Upper lobe of right lung (tissue), 1 donor: ENCODE measurements at regions not wholly inside any gene's neighbourhood (a gene's known extent, or its start where the extent isn't known, plus 50 kb on each side); places are given as distances from the start of the nearest gene placed in this dataset.

Experiments
- ATAC-seq: fragments of 200-7000 bp; cut with Tn5 transposase; one replicate; pipeline ENCODE4 v1.9.1; 2020; ENCODE audit warnings: mild to moderate bottlenecking, moderate library complexity
- DNase-seq: peaks from one replicate; pipeline ENCODE4 v3.0.0-alpha.2; 2020
- H3K27ac ChIP-seq: fragments of 200-600 bp; one replicate; pipeline ENCODE4 v1.8.0; 2022
- H3K27me3 ChIP-seq: fragments of 200-600 bp; one replicate; pipeline ENCODE4 v1.8.0; 2022; ENCODE audit warnings: mild to moderate bottlenecking
- H3K36me3 ChIP-seq: fragments of 200-600 bp; one replicate; pipeline ENCODE4 v1.8.0; 2022
- H3K4me1 ChIP-seq: fragments of 200-600 bp; one replicate; pipeline ENCODE4 v1.8.0; 2022
- H3K4me3 ChIP-seq: fragments of 200-600 bp; one replicate; pipeline ENCODE4 v1.8.0; 2022; ENCODE audit warnings: mild to moderate bottlenecking
- H3K9me3 ChIP-seq: fragments of 200-600 bp; one replicate; pipeline ENCODE4 v1.8.0; 2022
- intact Hi-C: fragments of 100-400 bp; cut with DNase I; formaldehyde crosslinking; loops from one replicate; pipeline ENCODE4 v1.11.0; 2022
- TF ChIP-seq, protein P1 (sequence below): fragments of 200-600 bp; IDR thresholded peaks from one replicate; pipeline ENCODE4 v1.8.0; 2022; ENCODE audit warnings: antibody characterized with exemption
- donor health status: DM: no; HTN: yes; CAD: no; lungs with severe emphysema.

- Histone ChIP-seq H3K4me1 (no peaks in the 10 kb centered on the region), H3K27ac (no peak overlapping the region), H3K9me3 (no peaks in the 10 kb centered on the region), H3K4me3 (no peak overlapping the region), H3K27me3 (no peaks in the 10 kb centered on the region), H3K36me3 (no peaks in the 10 kb centered on the region)
- DNase-seq (no peak), ATAC-seq (no peak)
- intact Hi-C loops: no loop called here
- TF ChIP-seq, protein P1, sequence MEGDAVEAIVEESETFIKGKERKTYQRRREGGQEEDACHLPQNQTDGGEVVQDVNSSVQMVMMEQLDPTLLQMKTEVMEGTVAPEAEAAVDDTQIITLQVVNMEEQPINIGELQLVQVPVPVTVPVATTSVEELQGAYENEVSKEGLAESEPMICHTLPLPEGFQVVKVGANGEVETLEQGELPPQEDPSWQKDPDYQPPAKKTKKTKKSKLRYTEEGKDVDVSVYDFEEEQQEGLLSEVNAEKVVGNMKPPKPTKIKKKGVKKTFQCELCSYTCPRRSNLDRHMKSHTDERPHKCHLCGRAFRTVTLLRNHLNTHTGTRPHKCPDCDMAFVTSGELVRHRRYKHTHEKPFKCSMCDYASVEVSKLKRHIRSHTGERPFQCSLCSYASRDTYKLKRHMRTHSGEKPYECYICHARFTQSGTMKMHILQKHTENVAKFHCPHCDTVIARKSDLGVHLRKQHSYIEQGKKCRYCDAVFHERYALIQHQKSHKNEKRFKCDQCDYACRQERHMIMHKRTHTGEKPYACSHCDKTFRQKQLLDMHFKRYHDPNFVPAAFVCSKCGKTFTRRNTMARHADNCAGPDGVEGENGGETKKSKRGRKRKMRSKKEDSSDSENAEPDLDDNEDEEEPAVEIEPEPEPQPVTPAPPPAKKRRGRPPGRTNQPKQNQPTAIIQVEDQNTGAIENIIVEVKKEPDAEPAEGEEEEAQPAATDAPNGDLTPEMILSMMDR: no peak
Measured at GRCh38 chr1:57683037-57683942, 259.4 kb upstream of the DAB1 start.

GRCh38 chr1:57678138-57678537 is 254.3 kb upstream of the DAB1 start:
- H3K4me1 ChIP-seq: no peaks in the 10 kb centered on the region
- no peak overlapping the region for H3K27ac ChIP-seq
- H3K27me3 ChIP-seq: no peaks in the 10 kb centered on the region
- DNase-seq (no peak), ATAC-seq (no peak)
- no peak overlapping the region for H3K4me3 ChIP-seq
- no peaks in the 10 kb centered on the region for H3K9me3 ChIP-seq
- H3K36me3 ChIP-seq: no peaks in the 10 kb centered on the region
- TF ChIP-seq, protein P1: no peak
- intact Hi-C loops: no loop called here

GRCh38 chr1:57675776-57676175 is 251.9 kb upstream of the DAB1 start:
- DNase-seq (no peak), ATAC-seq (no peak)
- Histone ChIP-seq H3K27me3 (no peaks in the 10 kb centered on the region), H3K4me3 (no peak overlapping the region), H3K27ac (no peak overlapping the region), H3K4me1 (no peaks in the 10 kb centered on the region), H3K36me3 (no peaks in the 10 kb centered on the region), H3K9me3 (no peaks in the 10 kb centered on the region)
- intact Hi-C loops: no loop called here
- TF ChIP-seq, protein P1: no peak

- Histone ChIP-seq H3K36me3 (no peaks in the 10 kb centered on the region), H3K4me1 (no peaks in the 10 kb centered on the region), H3K27me3 (no peaks in the 10 kb centered on the region), H3K27ac (no peak overlapping the region), H3K4me3 (no peak overlapping the region), H3K9me3 (no peaks in the 10 kb centered on the region)
- DNase-seq: no peak
- TF ChIP-seq, protein P1: no peak
- intact Hi-C loops: no loop called here
- ATAC-seq: no peak
Measured at GRCh38 chr1:57674801-57675200, 250.9 kb upstream of the DAB1 start.

GRCh38 chr1:57672346-57673140 is 248.7 kb upstream of the DAB1 start:
- Histone ChIP-seq H3K9me3 (no peaks in the 10 kb centered on the region), H3K36me3 (no peaks in the 10 kb centered on the region), H3K4me1 (no peaks in the 10 kb centered on the region), H3K27me3 (no peaks in the 10 kb centered on the region), H3K4me3 (no peak overlapping the region), H3K27ac (no peak overlapping the region)
- TF ChIP-seq, protein P1: no peak
- intact Hi-C loops: no loop called here
- ATAC-seq (no peak), DNase-seq (no peak)
